Ascending aorta (tissue), 2 donors: ENCODE measurements at regions not wholly inside any gene's neighbourhood (a gene's known extent, or its start where the extent isn't known, plus 50 kb on each side); places are given as distances from the start of the nearest gene placed in this dataset.

Source experiments
- DNase-seq, 2 donors: peaks; one replicate each; pipeline ENCODE4 v3.0.0-alpha.2; 2019; ENCODE audit warnings: low spot score in 2 of 2
- H3K27ac ChIP-seq, 2 donors: fragments of 200-600 bp; sonication (generic); one replicate each; pipeline ENCODE4 v1.5.1; 2016 to 2017; ENCODE audit warnings: mild to moderate bottlenecking in 1 of 2
- H3K27me3 ChIP-seq: fragments of 200-600 bp; sonication (generic); one replicate; pipeline ENCODE4 v1.5.1; 2017
- H3K36me3 ChIP-seq, 2 donors: fragments of 200-600 bp; sonication (generic); one replicate each; pipeline ENCODE4 v1.5.1; 2016
- H3K4me1 ChIP-seq, 2 donors: fragments of 200-600 bp; sonication (generic); one replicate each; pipeline ENCODE4 v1.5.1; 2016 to 2017; ENCODE audit warnings: mild to moderate bottlenecking in 1 of 2
- H3K4me3 ChIP-seq, 2 donors: fragments of 200-600 bp; sonication (generic); one replicate each; pipeline ENCODE4 v1.5.1; 2016 to 2017; ENCODE audit warnings: mild to moderate bottlenecking in 1 of 2
- H3K9me3 ChIP-seq, 2 donors: fragments of 200-600 bp; sonication (generic); one replicate each; pipeline ENCODE4 v1.5.1; 2016
- CTCF ChIP-seq, 3 experiments: fragments of 200-600 bp in 2 of 3; fragments of 450-650 bp in 1 of 3; sonication (generic) in 2 of 3; IDR thresholded peaks; one replicate each; pipeline ENCODE4 v1.5.1; 2016 to 2019; ENCODE audit warnings: antibody characterized with exemption in 3 of 3, mild to moderate bottlenecking in 1 of 3, moderate library complexity in 1 of 3
- intact Hi-C: fragments of 100-400 bp; cut with DNase I; formaldehyde crosslinking; loops from one replicate; pipeline ENCODE4 v1.15.1; 2023

GRCh38 chr5:5883562-5883961, 461.1 kb downstream of the ICE1 start:
- no peak for TF ChIP-seq CTCF (IDR thresholded peaks at IDR 0.05)
- Histone ChIP-seq H3K4me3 (no peak overlapping the region), H3K4me1 (no peaks in the 10 kb centered on the region), H3K27ac (no peak overlapping the region), H3K36me3 (no peaks in the 10 kb centered on the region), H3K27me3 (no peaks in the 10 kb centered on the region), H3K9me3 (no peaks in the 10 kb centered on the region)
- intact Hi-C loops = loop anchor here (10.0 kb wide), 1 partner anchor 389 kb away; no protein-coding TSS in a partner anchor
- DNase-seq = no peak

GRCh38 chr5:5883146-5883545, 460.7 kb downstream of the ICE1 start:
- TF ChIP-seq CTCF (IDR thresholded peaks at IDR 0.05) = no peak
- no peaks in the 10 kb centered on the region for H3K4me1 ChIP-seq
- no peak overlapping the region for H3K27ac ChIP-seq
- no peaks in the 10 kb centered on the region for H3K9me3 ChIP-seq
- DNase-seq = no peak
- H3K4me3 ChIP-seq = no peak overlapping the region
- H3K27me3 ChIP-seq = no peaks in the 10 kb centered on the region
- H3K36me3 ChIP-seq = no peaks in the 10 kb centered on the region
- intact Hi-C loops = loop anchor here (10.0 kb wide), 1 partner anchor 388 kb away; no protein-coding TSS in a partner anchor

DNA sequence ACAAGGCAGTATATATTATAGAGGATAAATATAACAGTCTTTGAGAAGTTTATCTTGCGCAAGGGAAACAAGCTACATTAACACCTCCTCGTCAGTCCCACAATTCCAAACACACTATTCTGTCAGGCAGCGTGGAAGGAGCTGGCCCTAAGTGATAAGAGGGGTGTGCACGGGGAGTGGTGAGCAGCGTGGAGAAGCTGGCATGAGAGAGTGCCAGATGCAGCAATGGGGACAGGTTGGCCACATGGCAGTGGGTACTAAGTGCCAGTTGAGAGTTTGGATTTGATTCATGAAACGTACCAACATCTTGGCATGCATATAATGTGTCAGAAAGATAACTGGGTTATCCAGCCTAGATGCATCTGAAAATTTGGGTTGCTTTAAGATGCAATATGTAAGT, 460.2 kb downstream of the ICE1 start:
- H3K27me3 ChIP-seq = no peaks in the 10 kb centered on the region
- intact Hi-C loops = loop anchor here (10.0 kb wide), 1 partner anchor 388 kb away; no protein-coding TSS in a partner anchor
- no peak overlapping the region for H3K27ac ChIP-seq
- H3K4me1 ChIP-seq = no peaks in the 10 kb centered on the region
- no peak overlapping the region for H3K4me3 ChIP-seq
- no peaks in the 10 kb centered on the region for H3K36me3 ChIP-seq
- no peaks in the 10 kb centered on the region for H3K9me3 ChIP-seq
- TF ChIP-seq CTCF (IDR thresholded peaks at IDR 0.05) = no peak
- no peak for DNase-seq

DNA sequence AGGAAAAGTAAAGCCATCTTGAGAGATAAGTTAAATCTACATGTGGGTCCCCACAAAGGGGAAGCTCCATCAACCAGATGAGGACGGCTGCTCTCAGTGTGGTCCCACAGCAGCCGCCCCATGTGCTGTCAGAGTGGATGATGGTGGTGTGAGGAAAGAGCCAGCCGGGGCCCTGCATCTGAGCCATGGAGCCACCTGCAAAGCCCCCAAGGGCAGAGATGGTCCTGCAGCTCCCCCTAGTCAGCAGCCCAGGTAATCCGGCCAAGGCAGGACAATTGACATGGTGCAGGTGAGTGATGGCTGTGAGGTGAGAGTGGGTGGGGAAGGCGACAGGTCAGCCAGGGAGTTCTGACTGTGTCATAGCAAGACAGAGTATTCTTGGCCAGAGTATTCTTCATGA, 458.8 kb downstream of the ICE1 start:
- DNase-seq = no peak
- Histone ChIP-seq H3K36me3 (no peaks in the 10 kb centered on the region), H3K27me3 (no peaks in the 10 kb centered on the region), H3K27ac (no peak overlapping the region), H3K9me3 (no peaks in the 10 kb centered on the region), H3K4me3 (no peak overlapping the region), H3K4me1 (no peaks in the 10 kb centered on the region)
- intact Hi-C loops = loop anchor here (10.0 kb wide), 1 partner anchor 386 kb away; no protein-coding TSS in a partner anchor
- TF ChIP-seq CTCF (IDR thresholded peaks at IDR 0.05) = no peak

GRCh38 chr5:5880077-5880763, 457.7 kb downstream of the ICE1 start:
- no peak for TF ChIP-seq CTCF (IDR thresholded peaks at IDR 0.05)
- Histone ChIP-seq H3K4me3 (no peak overlapping the region), H3K4me1 (no peaks in the 10 kb centered on the region), H3K27me3 (no peaks in the 10 kb centered on the region), H3K36me3 (no peaks in the 10 kb centered on the region), H3K27ac (no peak overlapping the region), H3K9me3 (no peaks in the 10 kb centered on the region)
- DNase-seq = no peak
- intact Hi-C loops = loop anchor here (10.0 kb wide), 1 partner anchor 385 kb away; no protein-coding TSS in a partner anchor
